ENCODE measurements at regions not wholly inside any gene's neighbourhood (a gene's known extent, or its start where the extent isn't known, plus 50 kb on each side); places are given as distances from the start of the nearest gene placed in this dataset.
"Not testable (repeated sequence)": the region's sequence is repeated elsewhere in the genome, so short reads cannot be mapped to it uniquely, and the experiment has no call there.

DNA sequence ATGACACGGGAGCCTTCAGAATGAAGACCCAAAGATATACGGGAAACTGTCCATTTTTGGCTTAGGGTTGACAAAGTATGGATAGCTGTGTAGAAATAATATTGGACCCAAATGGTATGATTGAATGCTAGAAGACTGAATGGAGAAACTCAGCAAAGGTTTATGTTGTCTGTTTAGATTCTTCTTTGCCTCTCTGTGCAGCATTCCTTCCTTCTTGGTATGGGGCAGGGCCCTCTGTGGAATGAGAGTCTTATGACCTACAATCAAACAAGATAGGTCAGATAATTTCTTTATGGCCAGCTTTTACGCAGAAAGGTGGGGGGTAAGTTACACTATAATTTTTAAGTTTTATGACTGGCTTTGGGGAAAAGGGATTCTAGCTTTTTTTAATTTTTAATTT is 124.3 kb downstream of the PCDH10 start:
- no peak overlapping the region for H3K4me3 ChIP-seq (ENCODE audit: low read depth, low read length)
- TF ChIP-seq, protein P1, sequence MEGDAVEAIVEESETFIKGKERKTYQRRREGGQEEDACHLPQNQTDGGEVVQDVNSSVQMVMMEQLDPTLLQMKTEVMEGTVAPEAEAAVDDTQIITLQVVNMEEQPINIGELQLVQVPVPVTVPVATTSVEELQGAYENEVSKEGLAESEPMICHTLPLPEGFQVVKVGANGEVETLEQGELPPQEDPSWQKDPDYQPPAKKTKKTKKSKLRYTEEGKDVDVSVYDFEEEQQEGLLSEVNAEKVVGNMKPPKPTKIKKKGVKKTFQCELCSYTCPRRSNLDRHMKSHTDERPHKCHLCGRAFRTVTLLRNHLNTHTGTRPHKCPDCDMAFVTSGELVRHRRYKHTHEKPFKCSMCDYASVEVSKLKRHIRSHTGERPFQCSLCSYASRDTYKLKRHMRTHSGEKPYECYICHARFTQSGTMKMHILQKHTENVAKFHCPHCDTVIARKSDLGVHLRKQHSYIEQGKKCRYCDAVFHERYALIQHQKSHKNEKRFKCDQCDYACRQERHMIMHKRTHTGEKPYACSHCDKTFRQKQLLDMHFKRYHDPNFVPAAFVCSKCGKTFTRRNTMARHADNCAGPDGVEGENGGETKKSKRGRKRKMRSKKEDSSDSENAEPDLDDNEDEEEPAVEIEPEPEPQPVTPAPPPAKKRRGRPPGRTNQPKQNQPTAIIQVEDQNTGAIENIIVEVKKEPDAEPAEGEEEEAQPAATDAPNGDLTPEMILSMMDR (IDR thresholded peaks at IDR 0.05; ENCODE audit: insufficient read depth, low read depth, low read length, missing control alignments), result no peak
- DNase-seq (ENCODE audit: low read depth), result no peak

DNA sequence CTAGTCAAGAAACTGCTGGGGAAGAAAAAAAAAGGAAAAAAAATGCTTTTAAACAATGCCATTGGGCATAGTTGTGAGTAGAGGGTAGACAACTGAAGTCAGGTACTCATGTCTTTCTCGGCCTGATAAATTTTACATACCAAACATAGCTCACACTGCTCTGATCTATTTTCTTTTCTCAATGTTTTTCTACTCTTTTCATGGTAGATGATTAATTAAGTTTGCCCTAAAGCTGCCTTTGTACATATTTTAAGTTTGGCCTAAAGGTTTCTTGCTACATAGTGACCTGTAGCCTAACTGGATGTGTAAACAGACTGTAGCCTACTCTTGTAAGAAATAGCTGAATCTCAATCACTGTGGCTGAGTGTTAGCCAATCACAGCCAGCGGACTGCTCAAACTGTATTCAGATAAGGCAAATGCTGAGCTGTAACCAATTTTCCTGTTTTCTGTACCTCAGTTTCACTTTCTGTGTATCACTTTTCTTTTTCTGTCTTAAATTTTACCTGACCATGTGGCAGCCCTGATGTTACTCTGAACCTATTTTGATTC is 121.0 kb downstream of the PCDH10 start:
- DNase-seq (ENCODE audit: low read depth), result peak; percentile 3
- TF ChIP-seq, protein P1 (IDR thresholded peaks at IDR 0.05; ENCODE audit: insufficient read depth, low read depth, low read length, missing control alignments), result no peak
- no peak overlapping the region for H3K4me3 ChIP-seq (ENCODE audit: low read depth, low read length)

DNA sequence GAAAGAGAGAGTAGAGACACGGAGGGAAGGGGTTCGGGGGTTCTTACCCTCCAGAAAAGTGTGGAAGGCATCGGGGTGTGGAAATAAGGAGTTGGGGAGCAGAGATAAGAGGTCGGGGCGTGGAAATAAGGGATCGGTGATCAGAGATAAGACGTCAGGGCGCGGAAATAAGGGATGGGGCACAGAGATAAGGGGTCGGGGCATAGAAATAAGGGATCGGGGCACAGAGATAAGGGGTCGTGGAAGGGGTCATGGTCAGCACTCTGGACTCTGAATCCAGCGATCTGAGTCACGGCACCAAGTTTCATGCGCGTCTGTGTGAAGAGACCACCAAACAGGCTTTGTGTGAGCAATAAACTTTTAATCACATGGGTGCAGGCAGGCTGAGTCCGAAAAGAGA is 119.1 kb downstream of the PCDH10 start:
- H3K4me3 ChIP-seq (ENCODE audit: low read depth, low read length), result no peak overlapping the region
- TF ChIP-seq, protein P1 (IDR thresholded peaks at IDR 0.05; ENCODE audit: insufficient read depth, low read depth, low read length, missing control alignments), result no peak

GRCh38 chr4:133267506-133267905 is 118.4 kb downstream of the PCDH10 start:
- not testable (repeated sequence) for DNase-seq (ENCODE audit: low read depth); H3K4me3 ChIP-seq (ENCODE audit: low read depth, low read length)

More for the DNA sequence above, 119.1 kb downstream of the PCDH10 start:
- DNase-seq (ENCODE audit: low read depth), result no peak

- not testable (repeated sequence) for H3K4me3 ChIP-seq (ENCODE audit: low read depth, low read length); DNase-seq (ENCODE audit: low read depth)
Observed at GRCh38 chr4:133266966-133267365, 117.9 kb downstream of the PCDH10 start.

GRCh38 chr4:133264251-133264650 is 115.2 kb downstream of the PCDH10 start:
- not testable (repeated sequence) for H3K4me3 ChIP-seq (ENCODE audit: low read depth, low read length); DNase-seq (ENCODE audit: low read depth)

- TF ChIP-seq, protein P1 (IDR thresholded peaks at IDR 0.05; ENCODE audit: insufficient read depth, low read depth, low read length, missing control alignments), result no peak
- DNase-seq (ENCODE audit: low read depth), result no peak
- no peak overlapping the region for H3K4me3 ChIP-seq (ENCODE audit: low read depth, low read length)
Observed at GRCh38 chr4:133263104-133263503, 114.0 kb downstream of the PCDH10 start.

- no peak for DNase-seq (ENCODE audit: low read depth)
- TF ChIP-seq, protein P1 (IDR thresholded peaks at IDR 0.05; ENCODE audit: insufficient read depth, low read depth, low read length, missing control alignments), result no peak
- H3K4me3 ChIP-seq (ENCODE audit: low read depth, low read length), result no peak overlapping the region
Observed at GRCh38 chr4:133247861-133248260, 98.8 kb downstream of the PCDH10 start.

DNA sequence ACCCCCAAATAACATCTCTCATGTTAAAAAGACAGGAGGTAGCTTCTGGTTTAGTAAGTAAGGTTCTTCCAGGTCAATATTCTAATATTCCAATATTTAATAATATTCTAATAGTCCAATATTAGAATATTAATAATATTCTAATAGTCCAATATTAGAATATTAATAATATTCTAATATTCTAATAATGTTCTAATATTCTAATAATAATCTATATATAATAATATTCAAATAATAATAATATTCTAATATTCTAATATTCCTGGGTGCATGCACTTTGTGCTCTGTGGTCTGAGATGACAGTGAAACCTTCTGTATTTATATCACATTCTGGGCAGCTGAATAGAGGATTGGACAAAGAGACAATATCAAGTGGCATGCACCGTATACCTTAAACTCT is 96.1 kb downstream of the PCDH10 start:
- no peak overlapping the region for H3K4me3 ChIP-seq (ENCODE audit: low read depth, low read length)
- TF ChIP-seq, protein P1 (IDR thresholded peaks at IDR 0.05; ENCODE audit: insufficient read depth, low read depth, low read length, missing control alignments), result no peak
- DNase-seq (ENCODE audit: low read depth), result no peak

Measured in GM12865 (cell line).